CD14-positive monocyte (primary cell): ENCODE measurements at regions not wholly inside any gene's neighbourhood (a gene's known extent, or its start where the extent isn't known, plus 50 kb on each side); places are given as distances from the start of the nearest gene placed in this dataset.

Experiments
- DNase-seq, 3 donors: peaks; one replicate each; pipeline ENCODE4 v3.0.0-alpha.2; 2011 to 2022
- H2AFZ ChIP-seq: 2 replicates; pipeline ENCODE4 v1.6.0; 2012; ENCODE audit warnings: mild to moderate bottlenecking, low read depth, low read length, inconsistent platforms; ENCODE audit not compliant: insufficient read depth, poor library complexity, severe bottlenecking
- H3K27ac ChIP-seq, 2 donors: 1 replicate in 1 of 2; 2 replicates in 1 of 2; pipeline ENCODE4 v1.5.1; 2012 to 2013; ENCODE audit warnings: low read length in 2 of 2, control low read depth in 1 of 2, inconsistent platforms in 1 of 2, low read depth in 1 of 2, mild to moderate bottlenecking in 1 of 2
- H3K27me3 ChIP-seq, 2 donors: one replicate each; pipeline versions ENCODE4 v1.6.0 to v1.6.1; 2011 to 2013; ENCODE audit warnings: low read length in 2 of 2; ENCODE audit not compliant: control insufficient read depth in 2 of 2, insufficient read depth in 2 of 2
- H3K36me3 ChIP-seq, 2 donors: replicated peaks in 1 of 2; 1 replicate in 1 of 2; 2 replicates in 1 of 2; pipeline versions ENCODE4 v1.5.1 to v1.6.1; 2012 to 2013; ENCODE audit warnings: low read length in 2 of 2, control low read depth in 1 of 2, inconsistent platforms in 1 of 2, mild to moderate bottlenecking in 1 of 2; ENCODE audit not compliant: insufficient read depth in 2 of 2, control insufficient read depth in 1 of 2
- H3K4me1 ChIP-seq, 2 donors: 1 replicate in 1 of 2; 2 replicates in 1 of 2; pipeline versions ENCODE4 v1.5.1 to v1.6.1; 2012 to 2013; ENCODE audit warnings: low read length in 2 of 2, control low read depth in 1 of 2, inconsistent platforms in 1 of 2, mild to moderate bottlenecking in 1 of 2, moderate library complexity in 1 of 2; ENCODE audit not compliant: insufficient read depth in 2 of 2, control insufficient read depth in 1 of 2
- H3K4me2 ChIP-seq: replicated peaks from 2 replicates; pipeline ENCODE3; 2012; ENCODE audit warnings: low read length, moderate library complexity, mild to moderate bottlenecking; ENCODE audit not compliant: poor library complexity, severe bottlenecking; ENCODE audit errors: extremely low read depth
- H3K4me3 ChIP-seq, 3 experiments: fragments of 200-600 bp in 1 of 3; sonication (generic) in 1 of 3; replicated peaks in 1 of 3; 1 replicate in 2 of 3; 2 replicates in 1 of 3; pipeline ENCODE4 v1.5.1; 2011 to 2013; ENCODE audit warnings: low read length in 3 of 3, mild to moderate bottlenecking in 3 of 3, control low read depth in 2 of 3, low read depth in 2 of 3, inconsistent platforms in 1 of 3, moderate library complexity in 1 of 3
- H3K79me2 ChIP-seq: 2 replicates; pipeline ENCODE4 v1.6.0; 2012; ENCODE audit warnings: mild to moderate bottlenecking, control low read depth, inconsistent platforms, low read length, moderate library complexity; ENCODE audit not compliant: insufficient read depth
- H3K9ac ChIP-seq: 2 replicates; pipeline ENCODE4 v1.6.0; 2017; ENCODE audit warnings: low read length, mild to moderate bottlenecking; ENCODE audit not compliant: insufficient read depth, poor library complexity, severe bottlenecking
- H3K9me3 ChIP-seq, 2 donors: replicated peaks in 1 of 2; 1 replicate in 1 of 2; 2 replicates in 1 of 2; pipeline versions ENCODE4 v1.5.1 to v1.6.1; 2012 to 2013; ENCODE audit warnings: low read length in 2 of 2, control low read depth in 1 of 2; ENCODE audit not compliant: control insufficient read depth in 1 of 2, insufficient read depth in 1 of 2
- H4K20me1 ChIP-seq: 2 replicates; pipeline ENCODE4 v1.6.0; 2012; ENCODE audit warnings: mild to moderate bottlenecking, low read length, control low read depth, moderate library complexity; ENCODE audit not compliant: insufficient read depth
- H3K27ac Mint-ChIP-seq, 7 donors: one replicate each; pipeline ENCODE4 v1.8.0; 2020; ENCODE audit warnings: mild to moderate bottlenecking in 7 of 7, mixed read lengths in 7 of 7, moderate library complexity in 6 of 7, inconsistent platforms in 2 of 7
- H3K27me3 Mint-ChIP-seq, 3 donors: one replicate each; pipeline ENCODE4 v1.8.0; 2021 to 2022; ENCODE audit warnings: low read depth in 3 of 3, mild to moderate bottlenecking in 3 of 3, mixed read lengths in 3 of 3, moderate library complexity in 3 of 3, inconsistent platforms in 1 of 3
- H3K36me3 Mint-ChIP-seq, 2 donors: one replicate each; pipeline ENCODE4 v1.8.0; 2020; ENCODE audit warnings: mixed read lengths in 2 of 2, inconsistent platforms in 1 of 2, mild to moderate bottlenecking in 1 of 2
- H3K4me1 Mint-ChIP-seq: one replicate; pipeline ENCODE4 v1.8.0; 2020; ENCODE audit warnings: mild to moderate bottlenecking, mixed read lengths
- H3K4me3 Mint-ChIP-seq, 2 donors: one replicate each; pipeline ENCODE4 v1.8.0; 2020; ENCODE audit warnings: mild to moderate bottlenecking in 2 of 2, mixed read lengths in 2 of 2, moderate library complexity in 1 of 2
- H3K9me3 Mint-ChIP-seq, 7 donors: one replicate each; pipeline ENCODE4 v1.8.0; 2020 to 2022; ENCODE audit warnings: mixed read lengths in 7 of 7, mild to moderate bottlenecking in 6 of 7, moderate library complexity in 6 of 7, inconsistent platforms in 2 of 7
- CTCF ChIP-seq: fragments of 200-600 bp; IDR thresholded peaks from one replicate; pipeline ENCODE4 v1.8.0; 2022; ENCODE audit warnings: antibody characterized with exemption, mild to moderate bottlenecking
- WGBS: methylation state at CpG from one replicate; pipeline ENCODE4 v1.1.5; 2013; ENCODE audit warnings: missing lambda C conversion rate; ENCODE audit not compliant: insufficient coverage; 5-methylcytosine and 5-hydroxymethylcytosine counted together
- intact Hi-C, 2 donors: fragments of 100-400 bp; cut with micrococcal nuclease; formaldehyde crosslinking; loops; one replicate each; pipeline versions ENCODE4 v1.15.0 to v1.15.1; 2023

DNA sequence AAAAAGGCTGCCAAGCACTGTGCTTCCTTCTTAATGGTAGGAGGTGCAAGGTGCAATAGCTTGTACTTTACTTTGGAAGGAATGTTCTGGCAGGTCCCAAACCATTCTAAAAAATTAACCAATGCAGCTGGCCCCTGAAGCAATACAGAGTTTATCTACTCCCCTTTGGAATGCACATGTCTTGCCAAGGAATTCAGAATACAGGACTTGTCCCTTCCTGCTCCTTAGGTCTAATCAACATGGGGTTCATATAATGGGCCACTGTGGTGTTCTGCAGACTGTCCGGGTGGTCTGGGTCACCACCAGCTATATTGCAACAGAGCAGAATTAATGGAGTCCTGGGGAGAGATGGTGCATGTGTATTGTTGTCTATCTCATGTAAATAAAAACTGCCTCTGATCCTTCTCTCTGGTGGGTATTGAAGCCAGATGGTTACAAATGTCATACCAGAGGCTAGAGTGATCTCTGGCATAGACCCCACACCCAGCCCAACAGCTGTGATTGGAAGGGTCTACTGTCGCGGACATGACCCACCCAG, 112.8 kb downstream of the RIPK4 start:
- Histone ChIP-seq H3K27ac (no peak overlapping the region), H3K36me3 (no peaks in the 10 kb centered on the region), H3K79me2 (no peaks in the 10 kb centered on the region), H3K4me2 (no peak overlapping the region), H3K9ac (no peak overlapping the region), H3K4me3 (no peak overlapping the region), H2AFZ (no peak overlapping the region), H4K20me1 (no peaks in the 10 kb centered on the region), H3K9me3 (no peaks in the 10 kb centered on the region), H3K27me3 (peaks cover 0 to 3% of the 10 kb centered on the region in 2 donors), H3K4me1 (peaks cover 16 to 18% of the 10 kb centered on the region in 2 donors)
- no peak for DNase-seq
- H3K36me3 Mint-ChIP-seq, result no peaks in the 10 kb centered on the region
- peaks cover 21% of the 10 kb centered on the region for H3K4me1 Mint-ChIP-seq
- intact Hi-C loops, result loop anchor here in 1 of 2 donors (10.0 kb wide), 1 partner anchor 51 kb away; no protein-coding TSS in a partner anchor
- peaks cover 7 to 14% (median 9%) of the 10 kb centered on the region in 3 donors for H3K27me3 Mint-ChIP-seq
- peaks cover 0 to 6% (median 0%) of the 10 kb centered on the region in 7 donors for H3K9me3 Mint-ChIP-seq
- no peak overlapping the region for H3K4me3 Mint-ChIP-seq
- H3K27ac Mint-ChIP-seq, result no peak overlapping the region
- 100% methylated on average over 2 of the region's 3 CpGs for WGBS
- no peak for TF ChIP-seq CTCF

DNA sequence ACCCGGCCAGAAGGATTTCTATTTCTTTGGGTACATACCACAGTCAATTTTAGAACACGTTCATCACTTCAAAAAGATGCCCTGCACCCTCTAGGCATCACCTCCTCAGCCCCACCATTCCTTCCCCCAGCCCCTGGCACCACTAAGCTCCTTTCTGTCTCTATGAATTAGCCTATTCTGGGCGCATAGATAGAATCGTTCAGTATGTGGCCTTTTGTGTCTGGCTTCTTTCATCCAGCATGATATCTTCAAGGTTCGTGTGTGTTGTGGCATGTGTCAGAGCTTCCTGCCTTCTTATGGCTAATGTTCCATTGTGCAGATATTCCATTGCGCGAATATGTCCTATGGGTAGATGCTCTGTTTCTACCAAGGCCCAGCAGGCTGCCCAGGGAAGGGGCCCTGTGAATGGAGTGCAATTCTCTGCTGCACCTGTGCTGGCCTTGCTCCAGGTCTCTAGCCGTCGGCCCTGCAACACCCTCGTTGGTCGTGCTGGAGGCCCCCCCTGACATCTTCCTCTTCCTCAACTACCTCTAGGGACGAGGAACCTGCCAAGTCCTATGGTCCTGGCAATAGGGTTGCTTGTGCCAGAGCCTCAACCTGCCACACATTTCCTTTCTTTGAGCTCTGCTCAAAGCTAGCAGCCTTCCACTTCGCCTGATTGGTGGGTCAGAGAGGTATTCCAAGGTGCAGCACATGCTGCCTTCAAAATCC, 113.5 kb downstream of the RIPK4 start:
- Histone ChIP-seq H2AFZ (no peak overlapping the region), H3K79me2 (no peaks in the 10 kb centered on the region), H4K20me1 (no peaks in the 10 kb centered on the region), H3K9me3 (no peaks in the 10 kb centered on the region), H3K9ac (no peak overlapping the region), H3K4me2 (no peak overlapping the region), H3K4me3 (no peak overlapping the region), H3K36me3 (no peaks in the 10 kb centered on the region), H3K27ac (no peak overlapping the region), H3K4me1 (peaks cover 16 to 18% of the 10 kb centered on the region in 2 donors), H3K27me3 (peaks cover 0 to 3% of the 10 kb centered on the region in 2 donors)
- WGBS, result 68% methylated on average over 8 of the region's 13 CpGs
- no peak for DNase-seq
- Mint-ChIP-seq H3K9me3 (peaks cover 0 to 6% (median 0%) of the 10 kb centered on the region in 7 donors), H3K4me3 (no peak overlapping the region), H3K36me3 (no peaks in the 10 kb centered on the region), H3K27me3 (peaks cover 7 to 14% (median 10%) of the 10 kb centered on the region in 3 donors), H3K4me1 (peaks cover 21% of the 10 kb centered on the region), H3K27ac (no peak overlapping the region)
- intact Hi-C loops, result loop anchor here in 1 of 2 donors (10.0 kb wide), 1 partner anchor 51 kb away; no protein-coding TSS in a partner anchor
- no peak for TF ChIP-seq CTCF
